Activated CD8-positive, alpha-beta T cell treated with anti-CD3 and anti-CD28 coated beads for 36 hours (primary cell): ENCODE measurements at regions not wholly inside any gene's neighbourhood (a gene's known extent, or its start where the extent isn't known, plus 50 kb on each side); places are given as distances from the start of the nearest gene placed in this dataset.

Source experiments
- ATAC-seq: fragments of 200-7000 bp; cut with Tn5 transposase; one replicate; pipeline ENCODE4 v1.10.0; 2021; ENCODE audit warnings: mild to moderate bottlenecking, moderate library complexity
- CTCF ChIA-PET: fragments of 350-600 bp; sonication (Branson Sonifier 250); formaldehyde crosslinking; loops from one replicate; lab custom pipeline; 2021; ENCODE audit warnings: antibody characterized with exemption; lab: Charles Lee
- POLR2A ChIA-PET: fragments of 350-600 bp; sonication (Branson Sonifier 250); formaldehyde crosslinking; loops from one replicate; lab custom pipeline; 2021; ENCODE audit warnings: antibody characterized with exemption; lab: Charles Lee
- DNase-seq: peaks from one replicate; pipeline ENCODE4 v3.0.0-alpha.2; 2020
- H3K27ac Mint-ChIP-seq: one replicate; pipeline ENCODE4 v1.8.0; 2021; ENCODE audit warnings: mild to moderate bottlenecking, mixed read lengths
- H3K27me3 Mint-ChIP-seq: one replicate; pipeline ENCODE4 v1.8.0; 2021; ENCODE audit warnings: mixed read lengths
- H3K36me3 Mint-ChIP-seq: one replicate; pipeline ENCODE4 v1.8.0; 2021; ENCODE audit warnings: low read depth, mixed read lengths
- H3K4me1 Mint-ChIP-seq: one replicate; pipeline ENCODE4 v1.8.0; 2021; ENCODE audit warnings: low read depth, mixed read lengths
- H3K4me3 Mint-ChIP-seq: one replicate; pipeline ENCODE4 v1.8.0; 2021; ENCODE audit warnings: mild to moderate bottlenecking, moderate library complexity, mixed read lengths
- H3K9me3 Mint-ChIP-seq: one replicate; pipeline ENCODE4 v1.8.0; 2021; ENCODE audit warnings: mixed read lengths
- intact Hi-C: fragments of 100-400 bp; cut with micrococcal nuclease; formaldehyde crosslinking; loops from one replicate; pipeline ENCODE4 v1.10.0; 2022
- TF ChIP-seq, protein P1 (sequence below): fragments of 200-600 bp; IDR thresholded peaks from one replicate; pipeline ENCODE4 v1.8.0; 2022; ENCODE audit warnings: antibody characterized with exemption, mild to moderate bottlenecking

- Mint-ChIP-seq H3K4me3 (no peak overlapping the region), H3K4me1 (no peaks in the 10 kb centered on the region), H3K27me3 (no peaks in the 10 kb centered on the region), H3K9me3 (no peaks in the 10 kb centered on the region), H3K36me3 (no peaks in the 10 kb centered on the region), H3K27ac (no peak overlapping the region)
- TF ChIP-seq, protein P1, sequence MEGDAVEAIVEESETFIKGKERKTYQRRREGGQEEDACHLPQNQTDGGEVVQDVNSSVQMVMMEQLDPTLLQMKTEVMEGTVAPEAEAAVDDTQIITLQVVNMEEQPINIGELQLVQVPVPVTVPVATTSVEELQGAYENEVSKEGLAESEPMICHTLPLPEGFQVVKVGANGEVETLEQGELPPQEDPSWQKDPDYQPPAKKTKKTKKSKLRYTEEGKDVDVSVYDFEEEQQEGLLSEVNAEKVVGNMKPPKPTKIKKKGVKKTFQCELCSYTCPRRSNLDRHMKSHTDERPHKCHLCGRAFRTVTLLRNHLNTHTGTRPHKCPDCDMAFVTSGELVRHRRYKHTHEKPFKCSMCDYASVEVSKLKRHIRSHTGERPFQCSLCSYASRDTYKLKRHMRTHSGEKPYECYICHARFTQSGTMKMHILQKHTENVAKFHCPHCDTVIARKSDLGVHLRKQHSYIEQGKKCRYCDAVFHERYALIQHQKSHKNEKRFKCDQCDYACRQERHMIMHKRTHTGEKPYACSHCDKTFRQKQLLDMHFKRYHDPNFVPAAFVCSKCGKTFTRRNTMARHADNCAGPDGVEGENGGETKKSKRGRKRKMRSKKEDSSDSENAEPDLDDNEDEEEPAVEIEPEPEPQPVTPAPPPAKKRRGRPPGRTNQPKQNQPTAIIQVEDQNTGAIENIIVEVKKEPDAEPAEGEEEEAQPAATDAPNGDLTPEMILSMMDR: no peak
- no peak for ATAC-seq
- ChIA-PET CTCF (no interaction called here), POLR2A (no interaction called here)
- no peak for DNase-seq
- intact Hi-C loops: no loop called here
Observed at GRCh38 chr13:37416291-37417059, 182.1 kb downstream of the POSTN start.

- Mint-ChIP-seq H3K27me3 (no peaks in the 10 kb centered on the region), H3K36me3 (no peaks in the 10 kb centered on the region), H3K9me3 (no peaks in the 10 kb centered on the region), H3K4me1 (no peaks in the 10 kb centered on the region), H3K27ac (no peak overlapping the region), H3K4me3 (no peak overlapping the region)
- CTCF ChIA-PET: no interaction called here
- POLR2A ChIA-PET: no interaction called here
- intact Hi-C loops: no loop called here
- TF ChIP-seq, protein P1: no peak
- DNase-seq: no peak
- no peak for ATAC-seq
Observed at GRCh38 chr13:37413161-37413560, 185.4 kb downstream of the POSTN start.

DNA sequence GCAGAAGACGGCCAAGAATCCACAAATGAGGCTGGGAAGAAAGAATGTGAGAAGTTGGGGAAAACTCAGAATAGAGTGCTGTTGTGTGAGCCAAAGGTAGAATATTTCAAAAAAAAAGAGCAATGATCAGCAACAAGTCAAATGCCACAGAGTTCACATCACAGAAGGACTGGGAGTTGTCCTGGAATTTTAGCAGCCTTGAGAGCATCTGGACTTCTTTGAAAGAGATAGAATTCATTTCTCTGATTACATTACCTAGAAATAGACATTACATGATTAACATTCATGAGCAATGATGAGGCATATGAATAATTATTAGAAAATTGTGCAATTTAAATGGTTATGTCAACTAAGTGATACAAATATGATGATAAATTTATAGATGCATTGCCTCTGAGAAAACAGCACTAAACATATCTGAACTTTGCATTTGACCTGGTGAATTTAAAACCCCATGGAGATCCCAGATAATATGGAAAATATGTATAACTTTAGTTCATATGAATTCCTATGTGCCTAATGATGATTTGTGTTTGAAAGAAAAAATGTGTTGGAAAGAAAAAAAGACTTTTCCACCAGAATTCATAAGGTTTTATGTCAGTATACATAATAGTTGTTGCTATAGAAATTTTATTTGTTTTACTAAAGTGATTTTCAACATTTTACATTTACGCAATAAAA is 186.2 kb downstream of the POSTN start:
- Mint-ChIP-seq H3K9me3 (no peaks in the 10 kb centered on the region), H3K36me3 (no peaks in the 10 kb centered on the region), H3K4me3 (no peak overlapping the region), H3K27me3 (no peaks in the 10 kb centered on the region), H3K4me1 (no peaks in the 10 kb centered on the region), H3K27ac (no peak overlapping the region)
- intact Hi-C loops: no loop called here
- DNase-seq: no peak
- TF ChIP-seq, protein P1: no peak
- ChIA-PET POLR2A (no interaction called here), CTCF (no interaction called here)
- ATAC-seq: no peak

DNA sequence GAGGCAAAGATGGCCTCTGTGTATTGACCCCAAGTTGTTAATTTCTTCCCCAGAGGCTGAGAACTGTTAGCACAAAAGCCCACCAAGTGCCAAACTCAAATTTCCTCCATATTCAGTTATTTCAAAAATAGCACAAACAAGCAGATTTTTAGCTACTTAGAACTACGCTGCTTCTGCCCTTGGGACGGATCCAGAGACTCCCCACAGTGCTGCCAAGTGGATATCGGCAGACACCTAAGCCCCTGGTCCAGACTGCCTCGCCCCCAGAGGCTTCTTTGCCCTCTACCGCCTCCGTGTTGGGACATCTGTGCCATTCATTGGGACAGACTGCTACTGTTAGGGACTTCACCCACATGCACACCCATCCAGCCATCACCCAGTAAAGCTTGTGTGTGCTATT is 188.3 kb downstream of the POSTN start:
- Mint-ChIP-seq H3K4me1 (no peaks in the 10 kb centered on the region), H3K27me3 (no peaks in the 10 kb centered on the region), H3K27ac (no peak overlapping the region), H3K36me3 (no peaks in the 10 kb centered on the region), H3K9me3 (no peaks in the 10 kb centered on the region), H3K4me3 (no peak overlapping the region)
- intact Hi-C loops: no loop called here
- ATAC-seq: no peak
- TF ChIP-seq, protein P1: no peak
- ChIA-PET POLR2A (no interaction called here), CTCF (no interaction called here)
- DNase-seq: no peak

DNA sequence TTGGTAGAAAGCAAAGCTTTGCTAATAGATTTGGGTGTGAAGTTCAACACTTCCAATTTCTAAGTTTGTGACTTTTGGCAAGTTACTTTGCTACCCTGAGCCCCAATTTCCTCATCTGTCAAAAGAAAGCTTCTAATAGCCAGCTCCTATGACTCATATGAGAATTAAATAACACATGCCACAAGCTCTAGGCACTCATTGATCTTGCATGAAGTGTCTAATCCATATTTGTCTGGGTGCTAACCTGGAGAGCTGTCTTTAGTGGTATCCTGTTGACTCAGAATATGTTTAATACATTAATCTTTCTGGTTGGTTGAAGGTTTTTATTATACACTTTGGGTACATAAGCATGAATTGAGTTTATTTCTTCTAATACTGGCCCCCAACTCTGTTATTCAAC is 188.8 kb downstream of the POSTN start:
- DNase-seq (no peak), ATAC-seq (no peak)
- H3K27me3 Mint-ChIP-seq: no peaks in the 10 kb centered on the region
- TF ChIP-seq, protein P1: no peak
- H3K36me3 Mint-ChIP-seq: no peaks in the 10 kb centered on the region
- no peak overlapping the region for H3K27ac Mint-ChIP-seq
- H3K4me1 Mint-ChIP-seq: no peaks in the 10 kb centered on the region
- ChIA-PET CTCF (no interaction called here), POLR2A (no interaction called here)
- no peak overlapping the region for H3K4me3 Mint-ChIP-seq
- intact Hi-C loops: no loop called here
- H3K9me3 Mint-ChIP-seq: no peaks in the 10 kb centered on the region
